ENCODE measurements at regions not wholly inside any gene's neighbourhood (a gene's known extent, or its start where the extent isn't known, plus 50 kb on each side); places are given as distances from the start of the nearest gene placed in this dataset.

DNA sequence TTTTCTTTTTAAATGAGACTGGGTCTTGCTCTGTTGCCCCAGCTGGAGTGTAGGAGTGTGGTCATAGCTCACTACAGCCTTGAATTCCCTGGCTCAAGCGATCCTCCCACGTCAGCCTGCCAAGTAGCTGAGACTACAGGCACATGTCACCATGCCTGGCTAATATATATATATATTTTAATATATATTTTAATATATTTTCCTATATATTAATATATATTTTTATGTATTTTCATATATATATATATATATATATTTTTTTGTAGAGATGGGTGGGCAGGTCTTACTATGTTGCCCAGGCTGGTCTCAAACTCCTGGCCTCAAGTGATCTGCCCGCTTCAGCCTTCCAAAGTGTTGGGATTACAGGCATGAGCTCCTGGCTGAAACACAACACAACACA is 144.5 kb upstream of the GATA6 start:
- Histone ChIP-seq H3K79me2 (ENCODE audit: insufficient read depth, low read length) (no peaks in the 10 kb centered on the region), H3K9me3 (ENCODE audit: insufficient read depth, low read depth, low read length) (no peaks in the 10 kb centered on the region), H3K36me3 (ENCODE audit: insufficient read depth, low read length) (no peaks in the 10 kb centered on the region), H2AFZ (ENCODE audit: low read depth, low read length) (no peak overlapping the region), H3K4me3 (ENCODE audit: insufficient read depth, low read depth, low read length) (no peak overlapping the region), H4K20me1 (ENCODE audit: insufficient read depth, low read length) (no peaks in the 10 kb centered on the region), H3K9ac (ENCODE audit: low read length) (no peak overlapping the region), H3K27ac (ENCODE audit: low read depth, low read length) (no peak overlapping the region), H3K4me1 (ENCODE audit: insufficient read depth, low read length) (no peaks in the 10 kb centered on the region), H3K4me2 (ENCODE audit: low read length) (no peak overlapping the region), H3K27me3 (ENCODE audit: insufficient read depth, low read length) (no peaks in the 10 kb centered on the region)
- no peak for DNase-seq (ENCODE audit: low read depth)
- Mint-ChIP-seq H3K9me3 (ENCODE audit: unreplicated experiment) (peaks cover 2% of the 10 kb centered on the region), H3K4me1 (ENCODE audit: low read depth, unreplicated experiment) (peaks cover 2% of the 10 kb centered on the region), H3K27me3 (ENCODE audit: low read depth, unreplicated experiment) (peaks cover 15% of the 10 kb centered on the region), H3K27ac (ENCODE audit: unreplicated experiment) (no peak overlapping the region), H3K4me3 (ENCODE audit: unreplicated experiment) (no peak overlapping the region), H3K36me3 (ENCODE audit: low read depth, unreplicated experiment) (no peaks in the 10 kb centered on the region)
- no peak for FAIRE-seq
- no peak for TF ChIP-seq EZH2 (IDR thresholded peaks at IDR 0.05; ENCODE audit: insufficient read depth, low read length)
- TF ChIP-seq, protein P1, sequence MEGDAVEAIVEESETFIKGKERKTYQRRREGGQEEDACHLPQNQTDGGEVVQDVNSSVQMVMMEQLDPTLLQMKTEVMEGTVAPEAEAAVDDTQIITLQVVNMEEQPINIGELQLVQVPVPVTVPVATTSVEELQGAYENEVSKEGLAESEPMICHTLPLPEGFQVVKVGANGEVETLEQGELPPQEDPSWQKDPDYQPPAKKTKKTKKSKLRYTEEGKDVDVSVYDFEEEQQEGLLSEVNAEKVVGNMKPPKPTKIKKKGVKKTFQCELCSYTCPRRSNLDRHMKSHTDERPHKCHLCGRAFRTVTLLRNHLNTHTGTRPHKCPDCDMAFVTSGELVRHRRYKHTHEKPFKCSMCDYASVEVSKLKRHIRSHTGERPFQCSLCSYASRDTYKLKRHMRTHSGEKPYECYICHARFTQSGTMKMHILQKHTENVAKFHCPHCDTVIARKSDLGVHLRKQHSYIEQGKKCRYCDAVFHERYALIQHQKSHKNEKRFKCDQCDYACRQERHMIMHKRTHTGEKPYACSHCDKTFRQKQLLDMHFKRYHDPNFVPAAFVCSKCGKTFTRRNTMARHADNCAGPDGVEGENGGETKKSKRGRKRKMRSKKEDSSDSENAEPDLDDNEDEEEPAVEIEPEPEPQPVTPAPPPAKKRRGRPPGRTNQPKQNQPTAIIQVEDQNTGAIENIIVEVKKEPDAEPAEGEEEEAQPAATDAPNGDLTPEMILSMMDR (IDR thresholded peaks at IDR 0.05; ENCODE audit: insufficient read depth, low read depth, low read length), result no peak

DNA sequence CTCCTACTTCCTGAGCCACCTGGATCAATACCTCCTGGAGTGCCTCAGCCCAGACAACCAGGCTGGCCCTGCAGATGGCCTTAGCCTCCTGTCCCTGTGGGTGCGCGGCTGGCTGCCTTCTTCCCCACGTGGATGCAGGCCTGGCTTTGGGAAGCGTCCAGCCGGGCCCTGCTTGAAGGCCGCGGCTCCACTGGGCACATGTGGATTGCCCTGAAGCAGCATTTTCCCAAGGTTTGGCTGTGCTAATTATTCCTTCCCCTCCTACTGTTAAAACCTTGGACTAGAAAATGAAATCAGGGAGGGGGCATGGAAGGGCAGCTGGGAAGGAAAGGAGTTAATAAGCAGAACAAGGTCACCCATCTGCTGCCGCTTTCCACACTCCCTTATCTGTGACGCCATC is 143.0 kb upstream of the GATA6 start:
- Histone ChIP-seq H3K36me3 (ENCODE audit: insufficient read depth, low read length) (no peaks in the 10 kb centered on the region), H3K27ac (ENCODE audit: low read depth, low read length) (no peak overlapping the region), H3K27me3 (ENCODE audit: insufficient read depth, low read length) (no peaks in the 10 kb centered on the region), H3K9me3 (ENCODE audit: insufficient read depth, low read depth, low read length) (no peaks in the 10 kb centered on the region), H3K9ac (ENCODE audit: low read length) (no peak overlapping the region), H3K4me3 (ENCODE audit: insufficient read depth, low read depth, low read length) (no peak overlapping the region), H3K4me1 (ENCODE audit: insufficient read depth, low read length) (no peaks in the 10 kb centered on the region), H4K20me1 (ENCODE audit: insufficient read depth, low read length) (no peaks in the 10 kb centered on the region), H3K79me2 (ENCODE audit: insufficient read depth, low read length) (no peaks in the 10 kb centered on the region), H3K4me2 (ENCODE audit: low read length) (no peak overlapping the region), H2AFZ (ENCODE audit: low read depth, low read length) (no peak overlapping the region)
- Mint-ChIP-seq H3K27me3 (ENCODE audit: low read depth, unreplicated experiment) (peaks cover 11% of the 10 kb centered on the region), H3K27ac (ENCODE audit: unreplicated experiment) (peak overlapping the region; percentile 41), H3K4me3 (ENCODE audit: unreplicated experiment) (no peak overlapping the region), H3K4me1 (ENCODE audit: low read depth, unreplicated experiment) (no peaks in the 10 kb centered on the region), H3K36me3 (ENCODE audit: low read depth, unreplicated experiment) (no peaks in the 10 kb centered on the region), H3K9me3 (ENCODE audit: unreplicated experiment) (peaks cover 2% of the 10 kb centered on the region)
- no peak for FAIRE-seq
- no peak for TF ChIP-seq EZH2 (IDR thresholded peaks at IDR 0.05; ENCODE audit: insufficient read depth, low read length)
- TF ChIP-seq, protein P1 (IDR thresholded peaks at IDR 0.05; ENCODE audit: insufficient read depth, low read depth, low read length), result no peak
- DNase-seq (ENCODE audit: low read depth), result no peak

DNA sequence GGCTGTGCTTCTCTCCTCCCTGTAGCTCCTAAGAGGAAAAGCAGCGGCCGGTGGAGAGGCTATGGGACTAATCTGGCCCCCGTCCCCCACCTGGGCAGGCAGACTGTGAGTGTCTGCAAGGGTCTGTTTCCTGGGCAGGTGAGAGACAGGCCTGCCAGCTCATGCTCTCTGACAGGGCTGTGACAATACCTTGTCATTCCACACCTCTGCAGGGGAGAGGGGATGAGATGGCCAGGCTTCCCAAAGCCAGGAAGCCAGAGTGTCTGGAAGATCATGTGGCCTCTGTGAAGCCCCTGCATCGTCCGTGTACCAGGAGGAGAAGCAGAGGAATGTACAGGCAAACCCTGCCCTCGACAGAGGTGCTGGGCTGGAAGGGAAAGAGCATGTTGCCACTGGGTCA is 142.5 kb upstream of the GATA6 start:
- peak overlapping the region; percentile 45 for H2AFZ ChIP-seq (ENCODE audit: low read depth, low read length)
- H3K27me3 ChIP-seq (ENCODE audit: insufficient read depth, low read length), result no peaks in the 10 kb centered on the region
- H3K4me1 ChIP-seq (ENCODE audit: insufficient read depth, low read length), result peaks cover 4% of the 10 kb centered on the region
- no peak for FAIRE-seq
- no peak overlapping the region for H3K4me3 ChIP-seq (ENCODE audit: insufficient read depth, low read depth, low read length)
- H3K9ac ChIP-seq (ENCODE audit: low read length), result no peak overlapping the region
- no peak overlapping the region for H3K27ac ChIP-seq (ENCODE audit: low read depth, low read length)
- Mint-ChIP-seq H3K4me1 (ENCODE audit: low read depth, unreplicated experiment) (peaks cover 3% of the 10 kb centered on the region), H3K4me3 (ENCODE audit: unreplicated experiment) (no peak overlapping the region), H3K9me3 (ENCODE audit: unreplicated experiment) (peaks cover 2% of the 10 kb centered on the region), H3K27me3 (ENCODE audit: low read depth, unreplicated experiment) (peaks cover 11% of the 10 kb centered on the region), H3K36me3 (ENCODE audit: low read depth, unreplicated experiment) (no peaks in the 10 kb centered on the region), H3K27ac (ENCODE audit: unreplicated experiment) (no peak overlapping the region)
- H3K36me3 ChIP-seq (ENCODE audit: insufficient read depth, low read length), result no peaks in the 10 kb centered on the region
- no peaks in the 10 kb centered on the region for H4K20me1 ChIP-seq (ENCODE audit: insufficient read depth, low read length)
- TF ChIP-seq, protein P1 (IDR thresholded peaks at IDR 0.05; ENCODE audit: insufficient read depth, low read depth, low read length), result no peak
- TF ChIP-seq EZH2 (IDR thresholded peaks at IDR 0.05; ENCODE audit: insufficient read depth, low read length), result no peak
- H3K9me3 ChIP-seq (ENCODE audit: insufficient read depth, low read depth, low read length), result no peaks in the 10 kb centered on the region
- H3K79me2 ChIP-seq (ENCODE audit: insufficient read depth, low read length), result no peaks in the 10 kb centered on the region
- no peak overlapping the region for H3K4me2 ChIP-seq (ENCODE audit: low read length)
- DNase-seq (ENCODE audit: low read depth), result no peak

Data from astrocyte (in vitro differentiated cells and primary cell).